ENCODE measurements at regions not wholly inside any gene's neighbourhood (a gene's known extent, or its start where the extent isn't known, plus 50 kb on each side); places are given as distances from the start of the nearest gene placed in this dataset.

GRCh38 chr20:17158701-17159100 is 68.1 kb upstream of the PCSK2 start:
- TF ChIP-seq CTCF (IDR thresholded peaks at IDR 0.05; ENCODE audit: insufficient read depth, low read length, poor library complexity, severe bottlenecking) (no peak), EZH2phosphoT487 (conservative IDR thresholded peaks at IDR 0.05; ENCODE audit: low read length) (no peak)

Data from SU-DHL-6 (cell line).